ENCODE measurements at regions not wholly inside any gene's neighbourhood (a gene's known extent, or its start where the extent isn't known, plus 50 kb on each side); places are given as distances from the start of the nearest gene placed in this dataset.
"Not testable (repeated sequence)": the region's sequence is repeated elsewhere in the genome, so short reads cannot be mapped to it uniquely, and the experiment has no call there.

- no peak for DNase-seq (ENCODE audit: low spot score)
Observed at GRCh38 chr6:27669624-27670301, 196.9 kb upstream of the ZNF184 start.

GRCh38 chr6:27669295-27669623 is 196.4 kb upstream of the ZNF184 start:
- DNase-seq (ENCODE audit: low spot score): no peak

- peak; percentile 60 for DNase-seq (ENCODE audit: low spot score)
Observed at GRCh38 chr6:27668442-27669294, 195.8 kb upstream of the ZNF184 start.

- no peak for DNase-seq (ENCODE audit: low spot score)
Observed at GRCh38 chr6:27667657-27668441, 194.9 kb upstream of the ZNF184 start.

GRCh38 chr6:27667016-27667656 is 194.2 kb upstream of the ZNF184 start:
- DNase-seq (ENCODE audit: low spot score): no peak

- DNase-seq (ENCODE audit: low spot score): no peak
Observed at GRCh38 chr6:27662769-27663168, 189.9 kb upstream of the ZNF184 start.

- DNase-seq (ENCODE audit: low spot score): not testable (repeated sequence)
Observed at GRCh38 chr6:27662212-27662611, 189.3 kb upstream of the ZNF184 start.

- DNase-seq (ENCODE audit: low spot score): not testable (repeated sequence)
Observed at GRCh38 chr6:27653143-27653825, 180.4 kb upstream of the ZNF184 start.

- DNase-seq (ENCODE audit: low spot score): no peak
Observed at GRCh38 chr6:27651371-27651732, 178.4 kb upstream of the ZNF184 start.

- DNase-seq (ENCODE audit: low spot score): no peak
Observed at GRCh38 chr6:27650620-27651370, 177.9 kb upstream of the ZNF184 start.

GRCh38 chr6:27644528-27644927 is 171.6 kb upstream of the ZNF184 start:
- DNase-seq (ENCODE audit: low spot score): no peak

- no peak for DNase-seq (ENCODE audit: low spot score)
Observed at GRCh38 chr6:27642744-27643456, 170.0 kb upstream of the ZNF184 start.

- DNase-seq (ENCODE audit: low spot score): not testable (repeated sequence)
Observed at GRCh38 chr6:27635886-27636285, 163.0 kb upstream of the ZNF184 start.

GRCh38 chr6:27633221-27633688 is 160.3 kb upstream of the ZNF184 start:
- peak; percentile 65 for DNase-seq (ENCODE audit: low spot score)

- no peak for DNase-seq (ENCODE audit: low spot score)
Observed at GRCh38 chr6:27631609-27631916, 158.7 kb upstream of the ZNF184 start.

GRCh38 chr6:27630727-27631608 is 158.1 kb upstream of the ZNF184 start:
- DNase-seq (ENCODE audit: low spot score): peak; percentile 35

- DNase-seq (ENCODE audit: low spot score): no peak
Observed at GRCh38 chr6:27624694-27625262, 151.9 kb upstream of the ZNF184 start.

GRCh38 chr6:27623103-27623502 is 150.2 kb upstream of the ZNF184 start:
- no peak for DNase-seq (ENCODE audit: low spot score)

- DNase-seq (ENCODE audit: low spot score): no peak
Observed at GRCh38 chr6:27619436-27619835, 146.5 kb upstream of the ZNF184 start.

All from hematopoietic multipotent progenitor cell treated with erythropoietin and hydrocortisone succinate and interleukin-3 and kit ligand, for 15 days (in vitro differentiated cells).